Trophoblast cell (in vitro differentiated cells and primary cell): ENCODE measurements at regions not wholly inside any gene's neighbourhood (a gene's known extent, or its start where the extent isn't known, plus 50 kb on each side); places are given as distances from the start of the nearest gene placed in this dataset.

Experiments
- DNase-seq, 2 donors: peaks; one replicate each; pipeline ENCODE4 v3.0.0-alpha.2; 2016
- H2AFZ ChIP-seq: 2 replicates; pipeline ENCODE4 v1.6.1; 2013; ENCODE audit warnings: low read length, moderate library complexity, mild to moderate bottlenecking; ENCODE audit not compliant: insufficient read depth, poor library complexity
- H2AK5ac ChIP-seq: 2 replicates; pipeline ENCODE4 v1.6.1; 2013; ENCODE audit warnings: mild to moderate bottlenecking, low read length
- H2BK120ac ChIP-seq: 2 replicates; pipeline ENCODE4 v1.6.1; 2013; ENCODE audit warnings: low read length, mild to moderate bottlenecking, moderate library complexity; ENCODE audit not compliant: insufficient read depth, poor library complexity
- H2BK12ac ChIP-seq: 2 replicates; pipeline ENCODE4 v1.6.1; 2013; ENCODE audit warnings: mild to moderate bottlenecking, low read length, moderate library complexity
- H2BK5ac ChIP-seq: 2 replicates; pipeline ENCODE4 v1.6.1; 2013; ENCODE audit warnings: low read length, low read depth, moderate library complexity, mild to moderate bottlenecking; ENCODE audit not compliant: poor library complexity
- H3K14ac ChIP-seq: 2 replicates; pipeline ENCODE4 v1.6.1; 2013; ENCODE audit warnings: mild to moderate bottlenecking, low read length
- H3K18ac ChIP-seq: 2 replicates; pipeline ENCODE4 v1.6.1; 2013; ENCODE audit warnings: mild to moderate bottlenecking, low read length
- H3K23ac ChIP-seq: 2 replicates; pipeline ENCODE4 v1.6.1; 2013; ENCODE audit warnings: low read length
- H3K27ac ChIP-seq: 2 replicates; pipeline ENCODE4 v1.5.1; 2013; ENCODE audit warnings: low read depth, mild to moderate bottlenecking, inconsistent platforms, low read length, moderate library complexity
- H3K27me3 ChIP-seq: 2 replicates; pipeline ENCODE4 v1.6.1; 2013; ENCODE audit warnings: inconsistent platforms, mild to moderate bottlenecking, low read length, moderate library complexity; ENCODE audit not compliant: insufficient read depth
- H3K36me3 ChIP-seq, 2 experiments: 1 replicate in 1 of 2; 2 replicates in 1 of 2; pipeline ENCODE4 v1.6.1; 2013; ENCODE audit warnings: low read length in 2 of 2, mild to moderate bottlenecking in 2 of 2, moderate library complexity in 1 of 2; ENCODE audit not compliant: insufficient read depth in 2 of 2, control insufficient read depth in 1 of 2
- H3K4ac ChIP-seq: 2 replicates; pipeline ENCODE4 v1.6.1; 2013; ENCODE audit warnings: low read depth, mild to moderate bottlenecking, low read length, moderate library complexity
- H3K4me1 ChIP-seq, 2 experiments: 1 replicate in 1 of 2; 2 replicates in 1 of 2; pipeline ENCODE4 v1.6.1; 2013; ENCODE audit warnings: low read length in 2 of 2, mild to moderate bottlenecking in 2 of 2, moderate library complexity in 1 of 2; ENCODE audit not compliant: insufficient read depth in 2 of 2, control insufficient read depth in 1 of 2
- H3K4me2 ChIP-seq: 2 replicates; pipeline ENCODE4 v1.6.1; 2013; ENCODE audit warnings: inconsistent platforms, mild to moderate bottlenecking, low read length, moderate library complexity
- H3K4me3 ChIP-seq: 2 replicates; pipeline ENCODE4 v1.5.1; 2013; ENCODE audit warnings: mild to moderate bottlenecking, low read depth, low read length, inconsistent platforms
- H3K79me1 ChIP-seq: one replicate; pipeline ENCODE4 v1.6.1; 2013; ENCODE audit warnings: low read length
- H3K79me2 ChIP-seq: 2 replicates; pipeline ENCODE4 v1.6.1; 2013; ENCODE audit warnings: low read length, mild to moderate bottlenecking; ENCODE audit not compliant: control insufficient read depth, insufficient read depth, poor library complexity
- H3K9ac ChIP-seq: 2 replicates; pipeline ENCODE4 v1.6.1; 2013; ENCODE audit warnings: mild to moderate bottlenecking, low read length
- H3K9me3 ChIP-seq: 2 replicates; pipeline ENCODE4 v1.6.1; 2013; ENCODE audit warnings: low read depth, mild to moderate bottlenecking, control low read depth, inconsistent platforms, low read length; ENCODE audit not compliant: insufficient read depth
- H4K12ac ChIP-seq: 2 replicates; pipeline ENCODE4 v1.6.1; 2013; ENCODE audit warnings: low read depth, mild to moderate bottlenecking, low read length, moderate library complexity
- H4K8ac ChIP-seq: 2 replicates; pipeline ENCODE4 v1.6.1; 2013; ENCODE audit warnings: low read depth, mild to moderate bottlenecking, low read length, moderate library complexity
- H4K91ac ChIP-seq: one replicate; pipeline ENCODE4 v1.6.1; 2013; ENCODE audit warnings: low read depth, mild to moderate bottlenecking, low read length, moderate library complexity
- WGBS: extraction: QIAGEN DNeasy Blood & Tissue Kit; methylation state at CpG from one replicate; pipeline ENCODE4 v1.1.7; 2013; ENCODE audit warnings: missing lambda C conversion rate; ENCODE audit not compliant: insufficient read length, insufficient coverage; ENCODE audit errors: extremely low coverage; 5-methylcytosine and 5-hydroxymethylcytosine counted together

GRCh38 chr12:112599871-112600270 lies 181.1 kb downstream of the PTPN11 start:
- H3K36me3 ChIP-seq: no peaks in the 10 kb centered on the region
- H4K91ac ChIP-seq: no peak overlapping the region
- H2AFZ ChIP-seq: no peak overlapping the region
- no peak overlapping the region for H3K14ac ChIP-seq
- no peak overlapping the region for H3K4me3 ChIP-seq
- H3K4me1 ChIP-seq: no peaks in the 10 kb centered on the region
- H3K79me1 ChIP-seq: no peaks in the 10 kb centered on the region
- no peak overlapping the region for H4K12ac ChIP-seq
- no CpG with 5 or more reads among the region's 3 CpGs for WGBS
- no peak overlapping the region for H2AK5ac ChIP-seq
- no peak overlapping the region for H3K4me2 ChIP-seq
- no peaks in the 10 kb centered on the region for H3K79me2 ChIP-seq
- no peak overlapping the region for H3K4ac ChIP-seq
- H3K18ac ChIP-seq: no peak overlapping the region
- no peak overlapping the region for H2BK5ac ChIP-seq
- no peak overlapping the region for H3K23ac ChIP-seq
- H3K27me3 ChIP-seq: peaks cover under 1% of the 10 kb centered on the region
- no peaks in the 10 kb centered on the region for H3K9me3 ChIP-seq
- no peak overlapping the region for H2BK12ac ChIP-seq
- H3K27ac ChIP-seq: no peak overlapping the region
- H2BK120ac ChIP-seq: no peak overlapping the region
- peak; percentile 5 to 46 for DNase-seq
- no peak overlapping the region for H3K9ac ChIP-seq
- H4K8ac ChIP-seq: no peak overlapping the region

- Histone ChIP-seq H3K4ac (no peak overlapping the region), H2AK5ac (no peak overlapping the region), H4K91ac (no peak overlapping the region), H3K27ac (no peak overlapping the region), H2BK12ac (no peak overlapping the region), H3K79me1 (no peaks in the 10 kb centered on the region), H3K18ac (no peak overlapping the region), H2AFZ (no peak overlapping the region), H3K4me2 (no peak overlapping the region), H3K4me1 (no peaks in the 10 kb centered on the region), H2BK5ac (no peak overlapping the region), H4K12ac (no peak overlapping the region), H3K9me3 (no peaks in the 10 kb centered on the region), H3K4me3 (no peak overlapping the region), H3K36me3 (no peaks in the 10 kb centered on the region), H3K27me3 (no peaks in the 10 kb centered on the region), H3K14ac (no peak overlapping the region), H2BK120ac (no peak overlapping the region), H3K23ac (no peak overlapping the region), H3K79me2 (no peaks in the 10 kb centered on the region), H3K9ac (no peak overlapping the region), H4K8ac (no peak overlapping the region)
- DNase-seq: no peak
- no CpG with 5 or more reads among the region's 3 CpGs for WGBS
Measured at GRCh38 chr12:112602150-112602549, 183.4 kb downstream of the PTPN11 start.

- no peaks in the 10 kb centered on the region for H3K79me2 ChIP-seq
- no peak for DNase-seq
- H2BK120ac ChIP-seq: no peak overlapping the region
- no peak overlapping the region for H2BK12ac ChIP-seq
- no peaks in the 10 kb centered on the region for H3K79me1 ChIP-seq
- H2AK5ac ChIP-seq: no peak overlapping the region
- H3K18ac ChIP-seq: no peak overlapping the region
- no peaks in the 10 kb centered on the region for H3K36me3 ChIP-seq
- no peaks in the 10 kb centered on the region for H3K4me1 ChIP-seq
- no peak overlapping the region for H2AFZ ChIP-seq
- H4K12ac ChIP-seq: no peak overlapping the region
- H3K4me2 ChIP-seq: no peak overlapping the region
- no CpG with 5 or more reads among the region's 4 CpGs for WGBS
- no peaks in the 10 kb centered on the region for H3K27me3 ChIP-seq
- no peak overlapping the region for H3K9ac ChIP-seq
- H3K23ac ChIP-seq: no peak overlapping the region
- no peak overlapping the region for H2BK5ac ChIP-seq
- H3K27ac ChIP-seq: no peak overlapping the region
- no peak overlapping the region for H3K4me3 ChIP-seq
- no peak overlapping the region for H3K4ac ChIP-seq
- H4K91ac ChIP-seq: no peak overlapping the region
- no peak overlapping the region for H4K8ac ChIP-seq
- H3K14ac ChIP-seq: no peak overlapping the region
- H3K9me3 ChIP-seq: no peaks in the 10 kb centered on the region
Measured at GRCh38 chr12:112606611-112607365, 184.8 kb upstream of the RPH3A start.

GRCh38 chr12:112607427-112607826 lies 184.1 kb upstream of the RPH3A start:
- Histone ChIP-seq H3K27ac (no peak overlapping the region), H3K14ac (no peak overlapping the region), H3K4ac (no peak overlapping the region), H3K9me3 (no peaks in the 10 kb centered on the region), H2AK5ac (no peak overlapping the region), H3K23ac (no peak overlapping the region), H2BK5ac (no peak overlapping the region), H3K36me3 (no peaks in the 10 kb centered on the region), H4K91ac (no peak overlapping the region), H3K4me1 (no peaks in the 10 kb centered on the region), H3K18ac (no peak overlapping the region), H2BK12ac (no peak overlapping the region), H2AFZ (no peak overlapping the region), H4K12ac (no peak overlapping the region), H2BK120ac (no peak overlapping the region), H3K79me1 (no peaks in the 10 kb centered on the region), H3K79me2 (no peaks in the 10 kb centered on the region), H3K9ac (no peak overlapping the region), H4K8ac (no peak overlapping the region), H3K27me3 (no peaks in the 10 kb centered on the region), H3K4me3 (no peak overlapping the region), H3K4me2 (no peak overlapping the region)
- DNase-seq: no peak
- no CpG with 5 or more reads among the region's 3 CpGs for WGBS
